Fibroblast of peridontal ligament (primary cell): ENCODE measurements at regions not wholly inside any gene's neighbourhood (a gene's known extent, or its start where the extent isn't known, plus 50 kb on each side); places are given as distances from the start of the nearest gene placed in this dataset.

Experiments used
- DNase-seq: peaks from one replicate; pipeline ENCODE4 v3.0.0-alpha.2; 2010; ENCODE audit errors: extremely low read depth

DNA sequence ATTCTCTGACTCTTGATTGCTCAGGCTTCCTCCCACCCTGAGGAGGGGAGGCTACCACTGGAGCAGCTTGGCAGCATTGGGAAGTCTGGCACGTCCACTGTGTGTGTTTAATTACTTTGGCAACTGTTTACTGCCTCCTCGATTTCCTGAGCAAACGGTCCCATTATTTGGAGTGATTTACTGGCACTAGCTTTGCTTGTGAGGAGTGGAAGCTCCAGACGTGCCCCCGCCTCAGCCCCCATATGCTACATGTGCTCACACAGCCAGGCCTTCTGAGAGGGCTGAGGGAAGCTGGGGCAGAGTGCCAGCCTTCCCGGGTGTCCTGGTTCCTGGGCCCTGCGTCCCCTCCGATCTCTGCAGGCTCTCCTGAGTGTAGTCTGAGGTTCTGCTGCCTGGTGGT, 306.2 kb downstream of the PTPRU start:
- no peak for DNase-seq

DNA sequence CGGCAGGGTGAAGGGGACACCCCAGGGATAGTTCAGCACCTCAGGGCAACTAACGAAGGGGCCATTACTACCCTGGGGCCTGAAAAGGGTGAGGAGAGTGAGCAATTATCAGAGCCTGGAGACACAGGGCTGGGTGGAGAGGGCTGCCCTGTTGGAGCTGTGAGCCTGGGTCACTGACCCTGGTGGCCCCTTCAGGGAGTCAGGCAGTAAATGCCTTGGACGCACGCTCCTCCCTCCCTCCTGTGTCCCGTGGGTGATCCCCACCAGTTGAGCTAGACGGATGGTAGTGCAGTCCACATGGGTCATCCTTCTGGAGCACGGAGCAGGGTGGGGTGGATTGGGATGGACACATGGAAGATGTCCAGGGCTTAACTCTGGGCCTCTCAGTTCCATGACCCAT, 305.3 kb downstream of the PTPRU start:
- no peak for DNase-seq

DNA sequence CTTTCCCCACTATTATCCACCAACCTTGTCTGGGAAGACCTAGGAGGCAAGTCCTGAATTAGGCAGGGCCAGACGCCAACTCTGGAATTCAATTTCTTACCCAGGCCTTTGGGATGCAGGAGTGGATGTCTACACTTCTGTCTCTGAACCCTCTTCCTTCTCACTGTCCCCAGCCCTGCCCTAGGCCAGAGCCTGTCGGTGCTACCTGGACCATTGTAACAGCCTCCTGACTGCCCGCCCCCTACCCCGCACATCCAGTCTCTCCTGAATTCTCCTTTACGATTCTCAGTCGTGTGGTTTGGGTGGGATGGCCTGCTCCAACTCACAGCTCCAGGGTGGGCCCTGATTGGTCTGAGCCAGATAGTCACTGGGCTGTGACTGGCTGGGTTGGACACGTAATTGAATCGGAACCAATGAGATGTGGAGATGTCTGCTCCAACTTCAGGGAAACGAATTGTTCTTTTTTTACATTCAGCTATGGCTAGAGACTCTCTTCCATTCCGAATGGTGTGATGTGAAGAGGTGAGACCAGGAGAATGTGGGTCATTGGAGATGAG, 304.6 kb downstream of the PTPRU start:
- no peak for DNase-seq

DNA sequence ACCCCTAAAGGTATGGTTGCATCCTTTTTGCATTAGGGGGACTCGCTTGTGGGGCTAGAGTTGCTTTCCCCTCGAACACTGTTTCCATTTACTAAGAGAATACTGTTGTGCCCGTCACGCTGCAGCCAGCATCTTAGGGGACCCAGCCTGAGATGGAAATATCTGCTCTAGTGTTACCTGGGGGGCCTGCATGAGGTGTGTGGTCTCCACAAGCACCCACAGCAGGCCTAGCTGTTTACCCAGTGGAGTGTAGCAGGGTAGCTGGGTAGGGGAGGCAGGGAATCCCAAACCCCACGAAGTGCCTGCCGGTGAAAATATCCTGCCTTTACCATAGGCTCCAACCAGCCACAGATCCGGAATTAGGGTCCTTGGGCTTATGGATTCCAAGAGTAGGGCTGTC, 303.6 kb downstream of the PTPRU start:
- no peak for DNase-seq

DNA sequence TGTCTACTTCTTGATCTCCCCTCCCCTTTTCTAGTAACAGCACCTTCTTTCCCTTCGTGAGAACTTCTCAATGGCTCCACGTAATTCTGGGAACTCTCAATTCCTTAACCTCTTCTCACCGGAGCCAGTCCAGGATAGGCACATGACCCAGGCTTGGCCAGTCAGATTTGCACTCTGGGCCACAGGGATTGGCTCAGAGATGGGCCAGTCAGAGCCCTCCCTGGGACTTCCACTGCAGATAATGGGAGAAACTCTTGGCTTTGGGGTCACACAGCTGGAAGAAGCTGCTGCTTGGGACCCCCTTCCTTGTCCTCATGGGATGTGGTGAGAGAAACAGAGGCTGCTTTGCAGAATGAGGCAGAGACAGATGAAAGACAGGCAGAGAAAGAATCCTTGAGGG, 302.3 kb downstream of the PTPRU start:
- no peak for DNase-seq

DNA sequence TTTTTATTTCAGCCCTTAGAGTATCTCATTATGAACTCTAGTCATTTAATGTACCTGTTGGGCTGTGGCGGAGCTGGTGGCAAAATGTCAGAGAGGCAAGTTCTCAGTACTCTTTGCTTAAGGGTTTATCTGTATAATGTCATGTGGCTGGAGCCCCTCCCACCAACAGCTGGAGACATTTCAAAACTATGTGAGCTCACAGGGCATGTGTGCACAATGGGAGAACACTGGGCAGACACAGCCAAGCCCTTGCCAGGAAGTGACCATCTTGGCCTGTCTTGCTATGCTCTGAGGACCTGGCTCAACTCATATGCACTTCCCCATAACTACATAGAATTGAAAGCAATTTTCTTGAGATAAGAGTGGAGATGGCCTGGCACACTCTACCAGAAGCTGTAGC, 296.4 kb downstream of the PTPRU start:
- DNase-seq: no peak

DNA sequence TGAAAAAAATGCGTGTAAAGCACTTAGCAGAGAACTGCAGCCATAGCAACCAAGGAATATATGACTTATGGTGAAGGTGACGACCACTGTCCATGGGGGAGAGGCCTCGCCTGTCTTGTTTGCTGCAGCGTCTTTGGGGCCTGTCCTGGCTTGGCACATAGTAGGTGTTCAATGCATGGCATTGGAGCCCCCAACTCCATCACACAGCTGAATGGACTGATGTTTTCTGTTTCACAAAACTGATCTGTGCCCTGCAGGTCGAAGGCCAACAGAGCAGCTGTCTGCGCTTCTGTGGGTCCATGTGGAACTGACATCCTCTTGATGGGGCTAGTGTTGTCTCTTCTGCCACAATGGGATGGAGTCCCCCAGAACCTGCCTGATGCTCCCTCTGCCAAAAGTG, 296.0 kb downstream of the PTPRU start:
- no peak for DNase-seq

DNA sequence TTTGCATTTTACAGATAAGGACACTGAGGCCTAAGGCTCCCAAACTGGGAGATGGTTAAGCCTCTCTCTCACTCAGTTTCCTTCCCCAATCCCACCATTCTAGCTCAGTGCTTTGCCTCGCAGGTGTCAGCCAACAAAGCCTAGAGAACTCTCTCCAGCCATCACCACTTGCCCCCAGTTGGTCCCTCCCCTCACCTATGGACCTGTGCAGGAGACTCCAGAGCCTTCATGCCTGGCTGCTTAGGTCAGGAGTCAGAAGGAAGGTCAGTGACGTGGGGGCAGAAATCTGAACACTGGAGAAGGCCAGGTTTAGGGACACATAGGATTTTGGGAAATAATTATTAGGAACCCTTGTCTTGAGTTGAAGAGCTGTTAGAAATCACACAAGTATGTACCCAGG, 295.3 kb downstream of the PTPRU start:
- no peak for DNase-seq

DNA sequence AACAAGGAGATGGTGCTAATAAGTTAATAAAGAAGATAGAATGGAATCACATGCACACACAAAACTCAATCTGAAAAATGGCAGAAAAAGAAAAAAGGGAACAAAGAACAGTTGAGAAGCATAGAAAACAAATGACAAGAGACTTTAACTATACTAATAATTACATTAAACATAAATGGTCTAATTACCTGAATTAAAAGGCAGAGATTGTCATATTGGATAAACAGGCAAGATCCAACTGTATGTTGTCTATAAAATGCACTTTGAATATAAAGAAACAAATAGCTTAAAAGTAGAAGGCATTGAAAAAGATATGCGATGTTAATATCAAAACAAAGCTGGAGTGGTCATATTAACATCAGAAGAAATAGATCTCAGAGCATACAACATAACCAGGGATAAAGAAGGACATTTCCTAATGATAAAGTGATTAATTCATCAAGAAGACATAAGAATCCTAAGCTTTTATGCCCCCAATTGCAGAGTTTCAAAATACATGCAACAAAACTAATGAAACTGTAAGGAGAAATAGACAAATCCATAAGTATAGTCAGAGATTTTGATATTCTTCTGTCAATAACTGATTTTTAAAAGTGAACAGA, 293.5 kb downstream of the PTPRU start:
- no peak for DNase-seq

DNA sequence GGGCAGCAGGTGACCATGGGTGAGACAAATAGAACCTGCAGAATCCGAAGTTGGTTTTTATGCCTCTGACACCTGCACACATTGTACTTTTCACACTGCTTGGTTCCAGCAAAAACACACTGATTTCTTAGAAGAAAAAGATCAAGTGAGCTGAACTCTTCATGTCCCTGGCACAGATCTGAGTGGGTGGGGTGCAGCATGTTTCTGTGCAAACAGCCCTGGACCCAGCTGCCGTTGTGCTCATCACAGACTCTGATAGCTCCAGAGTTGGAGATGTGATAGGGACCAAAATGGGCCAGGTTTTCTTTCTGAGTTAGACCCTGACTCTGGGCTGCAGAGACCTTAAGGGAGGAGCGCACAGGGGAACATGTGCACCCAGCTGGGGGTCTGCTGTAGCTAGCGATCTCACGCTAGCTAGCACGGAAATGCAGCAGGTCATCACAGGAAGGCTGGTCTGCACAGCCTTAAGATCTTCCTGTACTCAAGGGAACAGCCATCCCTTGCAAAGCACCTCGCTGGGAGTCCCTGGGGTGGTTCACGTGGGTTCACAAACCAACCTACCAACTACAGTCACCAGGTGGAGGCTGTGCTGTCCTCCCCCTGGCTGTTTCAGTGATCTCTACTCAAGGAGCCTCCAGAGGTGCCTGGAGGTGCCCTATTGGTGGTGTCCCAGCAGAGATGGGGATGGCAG, 291.1 kb downstream of the PTPRU start:
- DNase-seq: no peak

DNA sequence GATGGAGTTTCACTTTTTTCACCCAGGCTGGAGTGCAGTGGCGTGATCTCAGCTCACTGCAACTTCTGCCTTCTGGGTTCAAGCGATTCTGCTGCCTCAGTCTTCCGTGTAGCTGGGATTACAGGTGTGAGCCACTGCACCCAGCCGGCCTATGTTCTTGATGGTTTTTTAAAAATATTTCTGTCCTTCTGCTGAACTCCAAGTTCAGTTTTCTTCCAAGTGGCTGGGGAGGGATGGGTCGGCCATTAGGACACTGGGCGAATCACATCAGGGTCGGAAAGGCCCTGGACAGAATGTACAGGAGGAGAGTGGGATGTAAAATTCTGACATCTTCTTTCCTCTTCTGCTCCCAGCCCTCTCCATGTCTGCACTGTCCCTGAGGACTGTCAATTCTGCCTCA, 289.6 kb downstream of the PTPRU start:
- DNase-seq: no peak

DNA sequence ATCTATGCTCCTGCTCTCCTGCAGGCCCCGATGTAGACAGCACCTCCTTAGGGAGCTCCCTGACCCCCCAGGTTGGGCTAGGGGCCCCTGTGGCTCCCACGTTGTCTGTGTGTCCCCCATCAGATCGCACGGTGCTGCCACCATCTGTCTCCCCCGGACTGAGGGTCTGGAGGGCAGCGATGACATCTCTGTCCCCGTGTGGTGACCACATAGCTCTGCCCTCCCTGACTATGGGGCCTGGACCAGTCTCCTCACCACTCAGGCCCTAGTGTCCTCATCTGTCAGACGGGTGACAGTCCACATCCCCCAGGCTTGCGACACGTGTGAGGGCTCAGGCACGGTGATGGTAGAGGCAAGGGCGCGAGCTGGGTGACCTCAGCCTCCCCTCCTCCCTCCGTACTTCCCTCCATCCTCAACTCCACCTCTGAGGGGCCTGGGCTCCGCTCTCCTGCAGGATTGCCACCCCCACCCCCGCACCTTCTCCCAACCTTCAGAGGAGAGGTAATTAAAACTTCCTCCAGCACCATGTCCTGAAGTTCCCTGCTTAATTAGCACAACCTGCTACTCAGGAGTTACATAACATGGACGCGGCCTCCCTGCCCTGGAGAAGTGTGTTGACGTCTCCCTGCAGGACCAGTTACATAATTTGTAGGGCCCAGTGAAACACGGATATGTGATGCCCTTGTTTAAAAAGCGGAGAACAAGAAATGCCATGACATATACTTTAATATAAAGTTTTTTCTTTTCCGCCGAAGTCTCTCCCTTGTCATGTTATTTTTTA, 288.2 kb downstream of the PTPRU start:
- DNase-seq: no peak

DNA sequence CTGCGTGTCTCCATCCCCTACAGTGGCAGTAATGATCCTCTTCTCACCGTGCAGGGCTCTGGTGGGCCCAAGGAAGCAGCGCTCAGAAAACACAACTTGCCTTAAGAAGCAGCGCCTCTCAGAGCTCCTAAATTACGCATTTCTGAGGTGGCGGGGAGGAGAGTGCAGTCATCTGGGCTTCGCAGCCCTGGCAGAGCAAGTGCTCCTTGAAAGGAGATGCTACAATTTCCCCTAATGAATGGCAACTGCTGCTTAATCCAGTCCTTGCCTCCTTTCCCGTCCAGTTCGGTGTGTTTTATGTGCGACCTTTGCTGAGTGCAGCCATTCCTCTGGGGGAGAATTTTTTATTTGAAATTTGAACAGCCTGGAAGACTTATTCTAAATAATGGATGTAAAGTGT, 287.3 kb downstream of the PTPRU start:
- no peak for DNase-seq

DNA sequence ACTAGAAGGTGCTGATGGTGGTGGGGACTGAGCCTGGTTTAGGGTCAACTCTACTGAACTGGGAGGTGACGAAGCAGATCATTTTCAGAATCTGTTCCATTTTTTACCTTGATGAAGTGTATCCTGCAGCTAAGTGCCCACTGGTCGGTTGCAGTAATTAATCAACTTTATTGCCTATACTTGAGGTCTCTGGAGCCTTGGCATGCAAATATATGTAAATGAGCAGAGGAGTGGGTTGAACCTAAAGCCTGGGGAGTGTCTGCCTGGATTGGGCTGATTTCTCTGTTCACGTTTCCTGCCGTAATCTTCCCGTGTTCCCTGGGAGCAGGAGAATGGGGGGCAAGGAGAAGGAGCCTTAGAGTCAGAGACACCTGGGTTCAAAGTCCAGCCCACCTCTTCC, 286.8 kb downstream of the PTPRU start:
- DNase-seq: no peak

DNA sequence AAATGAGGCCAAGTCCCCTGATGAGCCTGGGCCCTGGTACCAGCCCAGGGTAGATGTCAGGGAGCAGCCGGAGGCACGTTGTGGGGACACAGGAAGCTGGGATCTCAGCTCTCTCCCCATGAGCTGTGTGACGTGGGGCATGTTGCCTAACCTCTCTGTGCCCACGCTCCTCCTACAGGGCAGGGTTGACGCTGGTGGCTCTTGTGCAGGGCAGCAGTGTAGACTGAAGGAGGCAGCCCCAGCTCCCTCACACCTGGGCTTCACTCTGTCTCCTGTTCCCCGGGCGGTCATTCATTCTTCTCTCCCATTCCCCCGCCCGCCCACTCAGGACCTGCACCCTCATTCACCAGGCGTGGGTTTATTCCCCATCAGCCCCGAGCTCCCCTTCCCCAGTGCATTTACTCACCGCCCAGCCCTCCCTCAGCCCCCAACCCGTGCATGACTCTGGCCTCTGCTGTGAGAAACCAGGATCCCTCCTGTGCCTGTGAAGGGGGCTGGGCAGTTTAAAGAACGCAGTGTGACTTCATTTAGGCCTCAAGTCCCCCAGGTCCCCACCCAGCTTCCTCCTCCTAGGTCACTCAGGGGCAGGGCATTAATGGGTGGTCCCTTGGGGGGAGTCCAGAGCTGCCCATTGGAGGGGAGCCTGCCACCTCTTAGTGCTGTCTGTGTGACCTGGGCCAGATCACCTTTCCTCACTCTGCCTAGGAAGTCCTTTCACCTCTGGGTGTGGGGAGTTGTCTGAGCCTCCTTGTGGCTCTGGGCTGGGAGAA, 285.7 kb downstream of the PTPRU start:
- DNase-seq: no peak

DNA sequence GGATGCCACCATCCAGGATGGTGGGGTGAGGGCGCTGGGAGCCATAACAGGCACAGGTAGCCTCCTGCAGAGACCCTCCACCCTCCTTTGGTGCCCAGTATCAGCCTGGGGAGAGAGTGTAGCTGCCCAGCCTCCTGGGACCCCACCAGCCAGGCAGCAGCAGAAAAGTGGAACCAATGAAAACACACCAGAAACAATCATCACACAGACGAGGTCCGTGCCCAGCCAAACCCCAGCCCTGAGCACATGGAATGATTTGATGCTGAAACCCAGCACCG, 285.1 kb downstream of the PTPRU start:
- DNase-seq: no peak

DNA sequence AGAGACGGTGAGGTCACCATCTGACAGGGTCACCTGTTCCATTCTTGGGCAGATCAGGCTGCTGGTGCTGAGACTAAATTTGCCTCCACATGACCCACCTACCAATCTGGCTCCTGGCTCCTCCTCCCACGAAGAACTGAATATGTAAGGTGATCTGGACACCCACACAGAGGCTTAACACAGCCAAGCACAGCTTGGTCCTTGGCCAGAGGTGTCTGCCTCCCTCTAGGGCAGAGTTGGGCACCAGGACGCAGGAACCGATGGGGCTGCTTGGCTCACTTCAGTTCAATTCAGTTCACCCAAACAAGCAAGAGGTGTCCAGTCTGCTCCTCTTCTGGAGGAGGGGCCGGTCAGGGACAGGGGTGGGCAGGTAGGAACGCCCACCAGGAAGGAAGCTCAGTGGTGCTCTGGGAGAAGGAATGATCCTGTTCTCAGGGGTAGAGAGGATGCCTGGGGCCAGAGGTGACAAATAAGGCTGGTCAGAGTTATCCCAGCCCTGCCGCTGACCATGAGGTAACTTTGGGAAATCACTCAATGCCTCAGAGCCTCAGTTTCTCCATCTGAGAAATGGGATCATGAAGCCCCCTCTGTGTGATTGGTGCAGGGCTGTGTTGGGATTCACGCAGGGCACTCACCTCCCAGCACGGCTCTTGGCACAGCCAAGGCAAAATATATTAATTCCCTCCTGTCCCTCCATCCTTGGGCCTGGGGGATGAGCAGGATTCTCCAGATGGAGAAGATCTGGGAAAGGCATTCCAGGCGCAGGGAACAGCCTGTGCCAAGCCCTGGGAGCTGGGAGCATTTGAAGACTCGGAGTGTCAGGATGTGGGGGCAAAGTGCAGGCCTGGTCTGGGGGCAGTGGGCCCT, 284.5 kb downstream of the PTPRU start:
- no peak for DNase-seq

DNA sequence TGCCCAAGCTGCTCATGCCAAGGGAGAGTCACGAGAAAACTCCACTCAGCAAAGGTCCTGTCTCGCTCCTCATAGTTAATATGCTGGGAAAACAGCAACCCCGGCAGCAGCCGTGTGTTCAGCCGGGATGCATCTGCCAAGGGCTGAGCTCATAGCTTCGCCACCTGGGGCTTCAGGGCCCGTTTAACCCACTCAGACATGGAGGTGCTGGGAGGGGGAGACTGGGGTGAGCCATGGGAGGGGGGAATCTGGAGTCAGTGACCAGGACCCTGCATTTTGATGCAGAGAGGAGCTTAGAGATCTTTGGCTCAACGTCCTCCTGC, 283.4 kb downstream of the PTPRU start:
- no peak for DNase-seq

DNA sequence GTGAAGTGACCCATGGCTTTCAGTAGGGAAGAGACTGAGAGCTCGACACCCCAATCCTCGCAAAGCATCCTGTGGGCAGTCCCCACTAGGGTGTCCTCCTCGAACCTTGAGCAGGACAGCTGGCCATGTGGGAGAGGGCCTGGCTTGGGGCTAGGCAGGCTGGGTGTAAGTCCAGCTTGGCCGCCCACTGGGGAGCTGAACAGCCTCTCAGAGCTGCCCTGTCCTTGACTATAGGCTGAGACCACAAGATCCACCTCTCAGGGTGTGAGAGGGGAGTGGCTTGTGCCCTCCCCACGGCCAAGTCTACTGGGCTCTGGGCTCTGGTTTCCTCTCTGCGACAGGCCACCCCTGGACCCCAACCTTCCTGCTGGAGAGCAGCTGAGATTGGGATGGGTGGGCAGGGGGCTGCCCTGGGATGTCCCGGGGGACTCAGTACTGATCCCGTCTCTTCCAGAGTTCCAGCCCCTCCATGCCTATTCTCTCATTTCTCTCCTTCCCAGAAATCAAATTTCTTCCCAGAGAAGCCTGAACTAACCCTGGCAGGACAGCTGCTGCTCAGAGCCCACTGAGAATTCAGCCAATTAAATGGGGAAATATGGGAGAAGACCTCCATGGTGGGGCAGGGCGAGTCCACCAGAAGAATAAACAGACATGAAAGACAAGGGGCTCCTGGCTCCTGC, 282.9 kb downstream of the PTPRU start:
- DNase-seq: no peak

DNA sequence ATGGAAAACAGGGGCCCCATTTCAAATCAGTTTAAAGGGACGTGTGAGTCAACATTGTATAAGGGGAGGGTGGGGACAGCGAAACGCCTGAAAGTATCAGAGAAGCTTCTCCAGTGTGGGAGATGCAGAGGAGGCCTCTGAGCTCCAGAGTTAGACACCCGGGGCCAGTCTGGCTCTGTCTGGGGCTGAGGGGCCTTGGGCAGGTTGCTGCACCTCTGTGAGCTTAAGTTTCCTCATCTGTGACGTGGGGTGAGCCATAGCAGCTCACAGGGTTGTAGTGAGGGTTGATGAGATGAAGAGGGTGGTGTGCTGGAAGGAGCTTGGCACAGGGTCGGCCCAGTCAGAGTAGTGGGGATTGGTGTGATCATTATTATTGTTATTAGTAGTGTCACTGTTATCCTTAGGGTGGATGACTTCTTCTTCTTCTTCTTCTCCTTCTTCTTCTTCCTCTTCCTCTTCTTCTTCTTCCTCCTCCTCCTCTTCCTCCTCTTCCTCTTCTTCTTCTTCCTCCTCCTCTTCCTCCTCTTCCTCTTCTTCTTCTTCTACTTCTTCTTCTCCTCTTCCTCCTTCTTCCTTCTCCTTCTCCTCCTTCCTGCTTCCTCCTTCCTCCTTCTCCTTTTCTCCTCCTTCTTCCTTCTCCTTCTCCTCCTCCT, 282.0 kb downstream of the PTPRU start:
- DNase-seq: no peak
